Breast epithelium (tissue), 3 donors: ENCODE measurements at regions not wholly inside any gene's neighbourhood (a gene's known extent, or its start where the extent isn't known, plus 50 kb on each side); places are given as distances from the start of the nearest gene placed in this dataset.

Experiments used
- POLR2A ChIP-seq: fragments of 450-650 bp; IDR thresholded peaks from one replicate; pipeline ENCODE4 v1.6.1; 2016; ENCODE audit warnings: antibody characterized with exemption, mild to moderate bottlenecking, moderate library complexity
- POLR2AphosphoS5 ChIP-seq, 3 donors: sonication (generic); formaldehyde crosslinking; IDR thresholded peaks; one replicate each; pipeline ENCODE4 v1.6.1; 2017; ENCODE audit warnings: antibody characterized with exemption in 3 of 3
- TF ChIP-seq, protein P1 (sequence below), 3 donors: fragments of 450-650 bp; IDR thresholded peaks; one replicate each; pipeline ENCODE4 v1.5.1; 2016 to 2017; ENCODE audit warnings: antibody characterized with exemption in 3 of 3, mild to moderate bottlenecking in 3 of 3, moderate library complexity in 3 of 3

DNA sequence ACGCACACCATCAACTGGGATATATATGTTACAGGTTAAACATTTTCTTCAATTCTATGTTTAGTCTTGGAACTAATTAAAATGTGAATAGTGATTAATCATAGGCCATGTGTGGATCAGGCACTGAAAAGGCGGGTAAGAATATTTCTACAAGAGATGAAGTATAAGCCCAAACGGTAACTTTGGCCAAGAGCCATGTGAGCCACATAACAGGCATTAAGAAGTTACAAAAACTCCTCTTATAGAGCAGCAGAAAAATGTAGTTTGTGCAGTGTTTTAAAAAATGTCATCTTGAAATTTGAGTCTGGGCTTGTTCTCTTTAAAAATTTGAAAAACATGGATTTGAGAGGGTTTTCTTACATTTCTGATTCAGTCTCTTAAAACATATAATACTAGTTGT is 521.8 kb upstream of the DIPK2B start:
- TF ChIP-seq POLR2A: no peak
- TF ChIP-seq, protein P1, sequence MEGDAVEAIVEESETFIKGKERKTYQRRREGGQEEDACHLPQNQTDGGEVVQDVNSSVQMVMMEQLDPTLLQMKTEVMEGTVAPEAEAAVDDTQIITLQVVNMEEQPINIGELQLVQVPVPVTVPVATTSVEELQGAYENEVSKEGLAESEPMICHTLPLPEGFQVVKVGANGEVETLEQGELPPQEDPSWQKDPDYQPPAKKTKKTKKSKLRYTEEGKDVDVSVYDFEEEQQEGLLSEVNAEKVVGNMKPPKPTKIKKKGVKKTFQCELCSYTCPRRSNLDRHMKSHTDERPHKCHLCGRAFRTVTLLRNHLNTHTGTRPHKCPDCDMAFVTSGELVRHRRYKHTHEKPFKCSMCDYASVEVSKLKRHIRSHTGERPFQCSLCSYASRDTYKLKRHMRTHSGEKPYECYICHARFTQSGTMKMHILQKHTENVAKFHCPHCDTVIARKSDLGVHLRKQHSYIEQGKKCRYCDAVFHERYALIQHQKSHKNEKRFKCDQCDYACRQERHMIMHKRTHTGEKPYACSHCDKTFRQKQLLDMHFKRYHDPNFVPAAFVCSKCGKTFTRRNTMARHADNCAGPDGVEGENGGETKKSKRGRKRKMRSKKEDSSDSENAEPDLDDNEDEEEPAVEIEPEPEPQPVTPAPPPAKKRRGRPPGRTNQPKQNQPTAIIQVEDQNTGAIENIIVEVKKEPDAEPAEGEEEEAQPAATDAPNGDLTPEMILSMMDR (IDR thresholded peaks at IDR 0.05): no peak
- no peak for TF ChIP-seq POLR2AphosphoS5 (IDR thresholded peaks at IDR 0.05)
